COLO668 (cell line): ENCODE measurements at regions not wholly inside any gene's neighbourhood (a gene's known extent, or its start where the extent isn't known, plus 50 kb on each side); places are given as distances from the start of the nearest gene placed in this dataset.
"Not testable (repeated sequence)": the region's sequence is repeated elsewhere in the genome, so short reads cannot be mapped to it uniquely, and the experiment has no call there.

Experiments used
- DNase-seq: peaks from one replicate; lab custom pipeline; 2025; ENCODE audit not compliant: unreplicated experiment; lab: John Stamatoyannopoulos, UW

DNA sequence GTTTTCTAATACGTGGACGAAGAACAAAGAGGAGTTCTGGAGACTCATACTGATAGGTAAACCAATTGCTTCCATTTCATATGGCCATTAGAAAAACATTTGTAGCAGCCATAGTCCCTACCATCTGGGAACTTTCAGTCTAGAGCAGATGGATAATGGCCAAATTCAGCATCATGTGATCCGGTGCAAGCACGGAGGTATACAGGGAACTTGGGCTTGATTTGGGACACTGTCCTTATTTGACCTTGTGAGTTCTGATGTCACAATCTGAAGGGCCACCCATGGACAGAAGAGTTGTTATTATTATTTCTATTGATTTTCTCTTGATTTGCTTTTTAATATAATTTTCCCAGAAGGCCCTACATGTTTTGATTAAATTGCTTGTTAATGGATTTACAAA is 154.6 kb upstream of the ZNF267 start:
- DNase-seq, result no peak

DNA sequence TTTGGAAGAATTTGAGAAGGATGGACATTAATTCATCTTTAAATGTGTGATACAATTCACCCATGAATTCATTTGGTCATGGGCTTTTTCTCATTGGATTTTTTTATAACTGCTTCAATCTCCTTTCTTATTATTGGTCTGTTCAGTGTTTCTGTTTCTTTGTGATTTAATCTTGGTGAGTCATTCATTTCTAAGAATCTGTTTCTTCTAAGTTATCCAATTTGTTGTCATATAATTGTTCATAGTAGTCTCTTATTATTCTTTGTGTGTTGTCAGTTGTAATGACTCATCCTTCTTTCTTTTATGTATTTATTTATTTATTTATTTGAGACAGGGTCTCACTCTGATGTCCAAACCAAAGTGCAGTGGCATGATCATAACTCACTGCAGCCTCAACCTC is 146.1 kb upstream of the ZNF267 start:
- DNase-seq, result no peak

- no peak for DNase-seq
These were observed 139.3 kb upstream of the ZNF267 start for GRCh38 chr16:31734265-31734664.

GRCh38 chr16:31745098-31745497 is 128.5 kb upstream of the ZNF267 start:
- DNase-seq, result not testable (repeated sequence)

DNA sequence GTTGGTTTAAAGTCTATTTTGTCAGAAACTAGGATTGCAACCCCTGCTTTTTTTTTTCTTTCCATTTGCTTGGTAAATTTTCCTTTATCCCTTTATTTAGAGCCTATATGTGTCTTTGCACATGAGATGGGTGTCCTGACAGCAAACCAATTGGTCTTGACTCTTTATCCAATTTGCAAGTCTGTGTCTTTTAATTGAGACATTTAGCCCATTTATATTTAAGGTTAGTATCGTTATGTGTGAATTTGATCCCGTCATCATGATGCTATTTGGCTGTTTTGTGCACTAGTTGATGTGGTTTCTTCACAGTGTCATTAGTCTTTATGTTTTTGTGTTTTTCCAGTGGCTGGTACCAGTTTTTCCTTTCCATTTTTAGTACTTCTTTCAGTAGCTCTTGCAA is 127.7 kb upstream of the ZNF267 start:
- no peak for DNase-seq

DNA sequence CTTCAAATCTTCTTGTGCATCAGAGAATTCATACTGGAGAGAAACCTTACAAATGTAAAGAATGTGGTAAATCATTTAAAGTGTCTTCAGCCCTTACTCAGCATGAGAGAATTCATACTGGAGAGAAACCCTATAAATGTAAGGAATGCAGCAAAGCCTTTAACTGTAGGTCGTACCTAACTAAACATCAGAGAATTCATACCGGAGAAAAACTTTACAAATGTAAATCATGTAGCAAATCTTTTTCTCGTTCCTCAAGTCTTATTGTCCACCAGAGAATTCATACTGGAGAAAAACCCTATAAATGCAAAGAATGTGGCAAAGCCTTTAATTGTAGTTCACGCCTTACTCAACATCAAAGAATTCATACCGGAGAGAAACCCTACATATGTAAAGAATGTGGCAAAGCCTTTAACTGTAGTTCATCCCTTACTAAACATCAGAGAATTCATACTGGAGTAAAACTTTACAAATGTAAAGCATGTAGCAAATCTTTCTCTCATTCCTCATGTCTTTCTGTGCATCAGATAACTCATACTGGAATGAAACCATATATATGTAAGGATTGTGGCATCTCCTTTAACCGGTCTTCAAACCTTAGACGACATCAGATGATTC is 118.5 kb upstream of the ZNF267 start:
- DNase-seq, result no peak

DNA sequence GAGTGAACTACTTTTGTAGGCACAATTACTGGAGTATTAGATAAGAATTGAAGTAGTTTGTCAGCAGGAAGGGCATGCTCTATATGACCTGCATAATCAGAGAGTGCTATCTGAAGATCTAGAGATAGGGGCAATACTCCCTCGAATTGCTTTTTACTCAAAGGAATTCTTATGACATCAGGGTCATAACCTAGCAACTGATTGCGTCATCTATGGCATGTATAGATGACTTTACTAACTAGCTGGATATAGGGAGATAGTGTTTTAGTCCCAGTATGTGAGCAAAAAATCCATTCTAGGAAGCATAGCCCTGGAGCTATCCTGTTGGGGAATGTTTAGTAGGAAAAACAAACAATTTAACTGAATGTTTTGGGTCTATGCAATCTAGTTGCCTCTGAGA is 109.5 kb upstream of the ZNF267 start:
- DNase-seq, result no peak

DNA sequence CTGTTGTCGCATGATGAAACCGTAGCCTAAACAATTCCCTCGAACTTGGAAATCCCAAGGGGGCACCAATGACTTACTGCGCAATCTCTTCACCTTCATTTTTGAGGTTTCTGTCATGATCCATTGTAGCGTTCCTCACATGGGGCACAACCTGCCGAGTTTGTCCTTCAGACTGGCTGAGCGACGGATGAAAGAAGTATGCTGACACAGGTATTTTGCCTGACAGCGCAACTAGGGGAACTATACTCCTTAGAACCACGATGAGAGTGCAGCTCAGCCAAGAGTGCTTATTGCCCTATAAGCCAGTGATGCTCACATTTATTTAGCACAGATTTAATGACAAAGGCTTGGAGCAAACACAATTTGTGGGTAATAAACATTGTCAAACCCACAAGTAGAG is 106.3 kb upstream of the ZNF267 start:
- no peak for DNase-seq

GRCh38 chr16:31780342-31780741 is 93.3 kb upstream of the ZNF267 start:
- no peak for DNase-seq

- no peak for DNase-seq
These were observed 88.5 kb upstream of the ZNF267 start for GRCh38 chr16:31785126-31785525.

DNA sequence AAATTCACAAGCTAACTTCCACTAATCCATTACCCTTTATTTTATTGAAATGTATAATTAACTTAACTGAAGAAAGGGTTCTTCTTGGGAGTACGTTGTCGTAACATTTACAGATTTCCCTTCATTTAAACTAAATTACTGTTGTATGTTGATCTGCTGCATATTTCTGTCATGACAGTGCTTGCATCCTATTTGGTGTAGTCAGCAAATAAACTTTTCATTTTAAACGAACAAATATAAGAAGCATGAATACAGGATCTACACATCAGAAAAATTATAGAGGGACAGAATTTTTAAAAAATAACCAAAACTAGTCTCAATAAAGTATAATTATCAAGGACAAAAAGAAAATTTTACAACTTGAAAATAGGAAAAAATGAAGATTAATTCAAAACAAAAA is 66.5 kb upstream of the ZNF267 start:
- DNase-seq, result no peak

- no peak for DNase-seq
These were observed 62.7 kb upstream of the ZNF267 start for GRCh38 chr16:31810863-31811262.

DNA sequence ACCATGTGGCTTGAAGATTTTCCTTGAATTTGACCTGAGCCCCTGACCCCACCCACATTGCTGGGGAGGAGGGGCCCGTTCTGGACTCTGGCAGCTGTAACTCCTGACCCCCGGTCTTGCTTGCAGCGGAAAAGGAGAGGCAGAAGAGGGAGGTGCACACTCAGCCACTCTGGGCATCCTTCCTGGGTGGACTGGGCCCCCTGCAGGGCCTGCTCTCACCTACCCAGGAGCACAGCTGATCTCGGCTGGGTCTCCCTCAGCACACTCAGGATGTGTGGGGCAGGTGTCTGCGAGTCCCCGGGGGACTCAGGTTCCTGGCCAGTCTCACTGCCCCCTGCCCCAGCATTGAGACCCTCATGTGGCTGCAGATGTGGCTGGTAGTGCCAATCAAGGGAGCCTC is 57.5 kb upstream of the ZNF267 start:
- DNase-seq, result not testable (repeated sequence)

DNA sequence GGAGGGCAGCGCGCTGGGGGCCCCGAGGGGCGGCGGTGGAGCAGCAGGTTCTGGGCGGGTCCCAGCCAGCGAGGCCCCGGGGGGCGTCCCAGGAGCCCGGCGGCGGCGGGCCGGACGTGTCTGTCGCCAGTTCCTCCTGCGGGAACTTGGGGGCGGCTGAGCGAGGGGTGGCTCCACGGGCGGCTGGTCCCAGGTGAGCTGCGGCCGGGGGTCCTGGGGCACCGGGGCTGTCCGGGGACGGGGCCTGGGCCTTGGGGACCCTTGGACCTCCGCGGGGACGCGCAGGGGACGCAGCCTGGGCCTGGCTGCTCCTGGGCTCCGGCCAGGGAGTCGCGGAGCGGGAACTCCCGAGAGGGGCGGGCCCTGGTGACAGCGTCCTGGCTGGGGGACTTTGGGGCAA is 54.2 kb upstream of the ZNF267 start:
- DNase-seq, result no peak

DNA sequence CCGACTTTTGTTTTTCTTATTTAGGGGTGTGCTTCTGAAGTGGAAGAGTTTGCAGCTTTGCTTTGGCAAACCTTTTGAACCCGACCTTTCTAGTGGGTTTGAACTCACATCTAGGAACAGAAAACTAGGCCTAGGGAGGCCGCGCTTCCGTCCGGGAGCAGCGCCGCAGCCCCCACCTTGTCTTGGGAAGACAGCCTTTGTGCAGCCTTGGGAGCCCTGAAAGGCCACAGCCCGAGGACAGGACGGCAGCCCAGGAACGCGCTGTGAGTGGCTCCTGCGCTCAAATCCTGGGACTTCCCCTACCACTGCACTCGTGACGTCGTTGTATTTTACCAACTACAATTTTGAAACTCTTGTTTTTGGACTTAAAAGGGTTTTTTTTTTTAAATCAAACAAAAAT is 53.7 kb upstream of the ZNF267 start:
- DNase-seq, result no peak
